B cell (primary cell): ENCODE measurements at regions not wholly inside any gene's neighbourhood (a gene's known extent, or its start where the extent isn't known, plus 50 kb on each side); places are given as distances from the start of the nearest gene placed in this dataset.
A peak's percentile ranks its signal among the peaks of the same experiment; 100 is the strongest.

Experiments used
- CTCF ChIP-seq: fragments of 200-600 bp; IDR thresholded peaks from one replicate; pipeline ENCODE4 v1.8.0; 2022; ENCODE audit warnings: antibody characterized with exemption, mild to moderate bottlenecking
- EZH2 ChIP-seq: IDR thresholded peaks from 2 replicates; pipeline ENCODE4 v1.6.1; 2012; ENCODE audit warnings: borderline replicate concordance, low read depth, mild to moderate bottlenecking, moderate library complexity, low read length; ENCODE audit not compliant: insufficient read depth, poor library complexity, severe bottlenecking

DNA sequence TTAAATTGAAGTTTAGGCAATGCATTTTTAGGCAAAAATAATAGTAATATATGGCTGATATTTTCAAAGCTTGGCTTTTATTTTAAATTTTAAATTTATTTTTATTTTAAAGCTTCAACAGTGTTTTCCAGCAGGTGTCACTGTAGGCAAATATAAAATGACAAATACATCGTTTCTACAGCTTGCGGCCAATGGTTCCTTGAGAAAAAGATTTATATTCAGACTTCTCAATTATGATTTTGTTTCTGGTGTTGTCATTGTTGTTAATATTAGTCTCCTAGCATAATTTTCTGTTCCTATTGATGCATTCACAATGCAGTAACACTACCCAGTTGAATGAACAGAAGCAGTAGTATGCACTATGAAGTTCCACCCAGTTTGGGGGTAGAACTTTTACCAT lies 220.7 kb upstream of the DNAJC19 start:
- TF ChIP-seq CTCF: peak; percentile 19
- TF ChIP-seq EZH2: no peak
